ENCODE measurements at regions not wholly inside any gene's neighbourhood (a gene's known extent, or its start where the extent isn't known, plus 50 kb on each side); places are given as distances from the start of the nearest gene placed in this dataset.

DNA sequence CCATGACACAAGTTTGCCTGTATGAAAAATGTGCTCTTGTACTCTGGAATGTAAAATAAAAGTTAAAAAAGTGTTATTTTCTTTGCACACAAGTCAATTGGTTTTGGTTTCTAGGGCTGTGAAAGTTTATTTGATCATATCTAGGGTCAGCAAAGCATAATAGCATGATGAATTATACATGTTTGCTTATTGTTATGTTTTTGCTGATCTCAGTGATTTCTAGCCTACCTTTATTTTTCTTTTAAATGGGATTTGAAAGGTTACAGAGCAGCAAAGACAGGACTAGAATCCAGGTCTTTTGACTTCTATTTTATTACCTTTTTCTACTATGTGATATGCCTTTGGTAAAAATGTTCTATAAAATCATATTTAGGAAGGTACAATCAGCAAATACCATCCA lies 481.0 kb downstream of the PRR32 start:
- no peaks in the 10 kb centered on the region for H4K20me1 ChIP-seq (ENCODE audit: insufficient read depth, low read length)
- CTCF ChIA-PET (ENCODE audit: low intra/inter-chr PET ratio, low total read pairs), result no interaction called here
- H3K4me3 ChIP-seq (replicated peaks in 1 of 3; ENCODE audit: insufficient read depth in 1 of 3, low read depth in 2 of 3, low read length in 3 of 3), result no peak overlapping the region
- ATAC-seq (no peak), FAIRE-seq (no peak), DNase-seq (ENCODE audit: low spot score) (no peak)
- in situ Hi-C loops (cut with HindIII; ENCODE audit: extremely low pct_ligation_motif_present, low pct_unique_long_range_greater_than_20kb), result no loop called here
- H3K4me1 ChIP-seq (ENCODE audit: insufficient read depth, low read length), result no peaks in the 10 kb centered on the region
- no peaks in the 10 kb centered on the region for H3K27me3 ChIP-seq (ENCODE audit: control insufficient read depth in 1 of 2, insufficient read depth in 2 of 2, low read length in 2 of 2)
- intact Hi-C loops (cut with micrococcal nuclease; ENCODE audit: unreplicated experiment), result no loop called here
- no peaks in the 10 kb centered on the region for H3K36me3 ChIP-seq (replicated peaks in 1 of 2; ENCODE audit: control insufficient read depth in 1 of 2, insufficient read depth in 2 of 2, low read length in 2 of 2)
- peaks cover 7% of the 10 kb centered on the region; the same call in 1 of the 2 replicates for H3K9me3 ChIP-seq (ENCODE audit: low read length)
- H3K79me2 ChIP-seq (ENCODE audit: insufficient read depth, low read length), result no peaks in the 10 kb centered on the region
- POLR2A ChIA-PET, result no interaction called here
- H3K27ac ChIP-seq (ENCODE audit: extremely low read length, insufficient read depth, low read length), result no peak overlapping the region
- BruUV-seq (replicated peaks), result no TSS peak
- no peak overlapping the region for H3K4me2 ChIP-seq (ENCODE audit: low read depth, low read length)
- TF ChIP-seq MAFK (conservative IDR thresholded peaks at IDR 0.05 in 1 of 2, IDR thresholded peaks at IDR 0.05 in 1 of 2; ENCODE audit: low read length in 2 of 2), result peak; percentile 5 to 57; a peak in 2 of 4 replicates
- TF ChIP-seq MAFF (IDR thresholded peaks at IDR 0.05; ENCODE audit: low read depth, low read length), result 0 out of 2 replicates have a peak, but pooled peaks have one; percentile 17
- TF ChIP-seq GABPA (IDR thresholded peaks at IDR 0.05; ENCODE audit: low read depth, low read length), result no peak
- TF ChIP-seq GABPA (CRISPR knock-in tag; IDR thresholded peaks at IDR 0.05; ENCODE audit: low read depth), result no peak
- H2AFZ ChIP-seq (ENCODE audit: low read length), result no peak overlapping the region
- no peak overlapping the region for H3K9ac ChIP-seq (ENCODE audit: insufficient read depth, low read depth, low read length)

DNA sequence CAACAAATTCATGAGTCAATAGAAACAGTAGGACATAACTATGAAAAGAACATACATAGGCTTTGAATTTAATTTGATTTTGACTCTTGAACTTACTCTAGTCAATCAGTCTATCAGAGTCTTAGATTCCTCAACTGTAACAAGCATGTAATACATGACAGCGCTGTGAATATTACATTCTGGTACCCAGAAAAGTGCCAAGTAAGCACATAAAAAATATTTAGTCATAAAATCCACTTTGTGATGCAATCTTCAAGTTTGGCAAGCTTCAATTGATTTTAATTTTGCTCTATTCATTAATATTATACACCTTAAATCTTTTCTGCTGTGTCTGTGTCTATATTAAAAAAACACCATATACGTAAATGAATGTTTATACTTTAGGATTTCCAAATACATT lies 483.3 kb downstream of the PRR32 start:
- CTCF ChIA-PET (ENCODE audit: low intra/inter-chr PET ratio, low total read pairs), result no interaction called here
- POLR2A ChIA-PET, result no interaction called here
- intact Hi-C loops (cut with micrococcal nuclease; ENCODE audit: unreplicated experiment), result no loop called here
- 11% methylated on average over 2 of the region's 2 CpGs for WGBS (ENCODE audit: low lambda C conversion rate)
- Histone ChIP-seq H3K4me1 (ENCODE audit: insufficient read depth, low read length) (no peaks in the 10 kb centered on the region), H3K79me2 (ENCODE audit: insufficient read depth, low read length) (no peaks in the 10 kb centered on the region), H3K27me3 (ENCODE audit: control insufficient read depth in 1 of 2, insufficient read depth in 2 of 2, low read length in 2 of 2) (no peaks in the 10 kb centered on the region), H4K20me1 (ENCODE audit: insufficient read depth, low read length) (no peaks in the 10 kb centered on the region), H3K27ac (ENCODE audit: extremely low read length, insufficient read depth, low read length) (no peak overlapping the region), H2AFZ (ENCODE audit: low read length) (no peak overlapping the region), H3K9ac (ENCODE audit: insufficient read depth, low read depth, low read length) (no peak overlapping the region), H3K36me3 (replicated peaks in 1 of 2; ENCODE audit: control insufficient read depth in 1 of 2, insufficient read depth in 2 of 2, low read length in 2 of 2) (no peaks in the 10 kb centered on the region), H3K4me3 (replicated peaks in 1 of 3; ENCODE audit: insufficient read depth in 1 of 3, low read depth in 2 of 3, low read length in 3 of 3) (no peak overlapping the region), H3K9me3 (ENCODE audit: low read length) (no peaks in the 10 kb centered on the region), H3K4me2 (ENCODE audit: low read depth, low read length) (no peak overlapping the region)
- no peak for ATAC-seq
- no peak for DNase-seq (ENCODE audit: low spot score)
- no peak for TF ChIP-seq ZKSCAN5 (CRISPR knock-in tag; IDR thresholded peaks at IDR 0.05)
- TF ChIP-seq MAFK (conservative IDR thresholded peaks at IDR 0.05 in 1 of 2, IDR thresholded peaks at IDR 0.05 in 1 of 2; ENCODE audit: low read length in 2 of 2), result peak in 1 of 2 experiments; percentile 56; a peak in 2 of 4 replicates
- TF ChIP-seq KMT2B (CRISPR knock-in tag; IDR thresholded peaks at IDR 0.05), result no peak
- no peak for TF ChIP-seq TOE1 (CRISPR knock-in tag; IDR thresholded peaks at IDR 0.05)
- no peak for TF ChIP-seq KAT7 (CRISPR knock-in tag; IDR thresholded peaks at IDR 0.05; ENCODE audit: borderline replicate concordance)
- TF ChIP-seq SMAD1 (CRISPR knock-in tag; IDR thresholded peaks at IDR 0.05; ENCODE audit: borderline replicate concordance, low read depth), result no peak
- TF ChIP-seq BRCA1 (CRISPR knock-in tag; IDR thresholded peaks at IDR 0.05), result no peak
- TF ChIP-seq MAFF (IDR thresholded peaks at IDR 0.05; ENCODE audit: low read depth, low read length), result 0 out of 2 replicates have a peak, but pooled peaks have one; percentile 34
- no TSS peak for BruUV-seq (replicated peaks)
- FAIRE-seq, result no peak
- in situ Hi-C loops (cut with HindIII; ENCODE audit: extremely low pct_ligation_motif_present, low pct_unique_long_range_greater_than_20kb), result no loop called here

Measured in HepG2 (cell line).